HL-60 (cell line): ENCODE measurements at regions not wholly inside any gene's neighbourhood (a gene's known extent, or its start where the extent isn't known, plus 50 kb on each side); places are given as distances from the start of the nearest gene placed in this dataset.

Experiments used
- CTCF ChIP-seq: IDR thresholded peaks from one replicate; pipeline ENCODE4 v1.5.1; 2011; ENCODE audit warnings: low read length, control low read depth, inconsistent platforms; ENCODE audit not compliant: insufficient read depth
- GABPA ChIP-seq: IDR thresholded peaks from 2 replicates; pipeline ENCODE4 v1.6.1; 2012; ENCODE audit warnings: low read depth

- TF ChIP-seq CTCF, result no peak
- TF ChIP-seq GABPA, result no peak
Measured at GRCh38 chr1:168447871-168448270, 95.9 kb downstream of the XCL2 start.
